ENCODE measurements at regions not wholly inside any gene's neighbourhood (a gene's known extent, or its start where the extent isn't known, plus 50 kb on each side); places are given as distances from the start of the nearest gene placed in this dataset.

- TF ChIP-seq ZNF629 (tag by site-specific recombination; IDR thresholded peaks at IDR 0.05) (no peak), ZNF202 (tag by site-specific recombination; IDR thresholded peaks at IDR 0.05; ENCODE audit: borderline replicate concordance) (no peak), ZNF558 (tag by site-specific recombination; IDR thresholded peaks at IDR 0.05) (no peak), ZNF302 (tag by site-specific recombination; IDR thresholded peaks at IDR 0.05; ENCODE audit: low read depth) (no peak), ZNF561 (tag by site-specific recombination; IDR thresholded peaks at IDR 0.05; ENCODE audit: borderline replicate concordance) (no peak), YY2 (tag by site-specific recombination; IDR thresholded peaks at IDR 0.05) (no peak), ZBTB20 (tag by site-specific recombination; IDR thresholded peaks at IDR 0.05) (no peak), ZNF24 (tag by site-specific recombination; IDR thresholded peaks at IDR 0.05) (no peak), ZBTB44 (tag by site-specific recombination; IDR thresholded peaks at IDR 0.05) (no peak), TSHZ1 (tag by site-specific recombination; IDR thresholded peaks at IDR 0.05; ENCODE audit: borderline replicate concordance) (no peak), HOXA7 (CRISPR knock-in tag; IDR thresholded peaks at IDR 0.05; ENCODE audit: borderline replicate concordance) (no peak)
- TF ChIP-seq, protein P1, sequence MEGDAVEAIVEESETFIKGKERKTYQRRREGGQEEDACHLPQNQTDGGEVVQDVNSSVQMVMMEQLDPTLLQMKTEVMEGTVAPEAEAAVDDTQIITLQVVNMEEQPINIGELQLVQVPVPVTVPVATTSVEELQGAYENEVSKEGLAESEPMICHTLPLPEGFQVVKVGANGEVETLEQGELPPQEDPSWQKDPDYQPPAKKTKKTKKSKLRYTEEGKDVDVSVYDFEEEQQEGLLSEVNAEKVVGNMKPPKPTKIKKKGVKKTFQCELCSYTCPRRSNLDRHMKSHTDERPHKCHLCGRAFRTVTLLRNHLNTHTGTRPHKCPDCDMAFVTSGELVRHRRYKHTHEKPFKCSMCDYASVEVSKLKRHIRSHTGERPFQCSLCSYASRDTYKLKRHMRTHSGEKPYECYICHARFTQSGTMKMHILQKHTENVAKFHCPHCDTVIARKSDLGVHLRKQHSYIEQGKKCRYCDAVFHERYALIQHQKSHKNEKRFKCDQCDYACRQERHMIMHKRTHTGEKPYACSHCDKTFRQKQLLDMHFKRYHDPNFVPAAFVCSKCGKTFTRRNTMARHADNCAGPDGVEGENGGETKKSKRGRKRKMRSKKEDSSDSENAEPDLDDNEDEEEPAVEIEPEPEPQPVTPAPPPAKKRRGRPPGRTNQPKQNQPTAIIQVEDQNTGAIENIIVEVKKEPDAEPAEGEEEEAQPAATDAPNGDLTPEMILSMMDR (tag by site-specific recombination; IDR thresholded peaks at IDR 0.05), result no peak
- TF ChIP-seq, protein P2, sequence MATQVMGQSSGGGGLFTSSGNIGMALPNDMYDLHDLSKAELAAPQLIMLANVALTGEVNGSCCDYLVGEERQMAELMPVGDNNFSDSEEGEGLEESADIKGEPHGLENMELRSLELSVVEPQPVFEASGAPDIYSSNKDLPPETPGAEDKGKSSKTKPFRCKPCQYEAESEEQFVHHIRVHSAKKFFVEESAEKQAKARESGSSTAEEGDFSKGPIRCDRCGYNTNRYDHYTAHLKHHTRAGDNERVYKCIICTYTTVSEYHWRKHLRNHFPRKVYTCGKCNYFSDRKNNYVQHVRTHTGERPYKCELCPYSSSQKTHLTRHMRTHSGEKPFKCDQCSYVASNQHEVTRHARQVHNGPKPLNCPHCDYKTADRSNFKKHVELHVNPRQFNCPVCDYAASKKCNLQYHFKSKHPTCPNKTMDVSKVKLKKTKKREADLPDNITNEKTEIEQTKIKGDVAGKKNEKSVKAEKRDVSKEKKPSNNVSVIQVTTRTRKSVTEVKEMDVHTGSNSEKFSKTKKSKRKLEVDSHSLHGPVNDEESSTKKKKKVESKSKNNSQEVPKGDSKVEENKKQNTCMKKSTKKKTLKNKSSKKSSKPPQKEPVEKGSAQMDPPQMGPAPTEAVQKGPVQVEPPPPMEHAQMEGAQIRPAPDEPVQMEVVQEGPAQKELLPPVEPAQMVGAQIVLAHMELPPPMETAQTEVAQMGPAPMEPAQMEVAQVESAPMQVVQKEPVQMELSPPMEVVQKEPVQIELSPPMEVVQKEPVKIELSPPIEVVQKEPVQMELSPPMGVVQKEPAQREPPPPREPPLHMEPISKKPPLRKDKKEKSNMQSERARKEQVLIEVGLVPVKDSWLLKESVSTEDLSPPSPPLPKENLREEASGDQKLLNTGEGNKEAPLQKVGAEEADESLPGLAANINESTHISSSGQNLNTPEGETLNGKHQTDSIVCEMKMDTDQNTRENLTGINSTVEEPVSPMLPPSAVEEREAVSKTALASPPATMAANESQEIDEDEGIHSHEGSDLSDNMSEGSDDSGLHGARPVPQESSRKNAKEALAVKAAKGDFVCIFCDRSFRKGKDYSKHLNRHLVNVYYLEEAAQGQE (tag by site-specific recombination; IDR thresholded peaks at IDR 0.05), result no peak
Measured at GRCh38 chr12:43655586-43655985, 103.0 kb downstream of the PUS7L start.
